ENCODE measurements at regions not wholly inside any gene's neighbourhood (a gene's known extent, or its start where the extent isn't known, plus 50 kb on each side); places are given as distances from the start of the nearest gene placed in this dataset.

DNA sequence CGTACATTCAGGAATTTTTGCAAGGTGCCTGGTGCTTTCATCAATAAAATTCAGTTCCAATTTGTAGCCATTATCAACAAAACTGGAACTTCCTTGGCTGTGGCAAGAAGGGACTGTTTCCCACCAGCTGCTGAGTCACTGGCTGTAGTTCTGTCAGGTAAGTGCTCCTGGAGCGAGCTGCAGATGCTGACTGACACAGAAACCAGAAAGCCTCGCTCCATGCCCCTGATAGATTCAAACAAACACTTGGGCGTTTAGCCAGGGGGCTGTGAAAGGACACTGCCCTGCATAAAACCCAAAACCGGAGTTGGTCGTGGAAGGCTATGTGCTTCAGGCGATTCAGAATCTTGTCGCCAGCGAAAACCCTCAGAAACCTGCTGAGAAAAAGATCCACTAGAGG lies 188.4 kb upstream of the FAM9B start:
- Histone ChIP-seq H3K9me3 (ENCODE audit: control insufficient read depth in 1 of 2, low read length in 2 of 2) (no peaks in the 10 kb centered on the region), H3K4me3 (ENCODE audit: low read depth in 1 of 2, low read length in 2 of 2) (no peak overlapping the region)

GRCh38 chrX:9227276-9227675 lies 193.3 kb upstream of the FAM9B start:
- Histone ChIP-seq H3K9ac (ENCODE audit: low read depth in 1 of 2, low read length in 2 of 2) (no peak overlapping the region), H3K36me3 (ENCODE audit: control insufficient read depth in 1 of 2, insufficient read depth in 2 of 2, low read length in 2 of 2) (no peaks in the 10 kb centered on the region), H3K27ac (ENCODE audit: low read depth, low read length) (no peak overlapping the region), H3K4me3 (ENCODE audit: low read depth in 1 of 2, low read length in 2 of 2) (no peak overlapping the region), H3K4me1 (ENCODE audit: control insufficient read depth in 1 of 2, insufficient read depth in 2 of 2, low read length in 2 of 2) (no peaks in the 10 kb centered on the region), H3K9me3 (ENCODE audit: control insufficient read depth in 1 of 2, low read length in 2 of 2) (no peaks in the 10 kb centered on the region), H3K27me3 (ENCODE audit: control insufficient read depth in 1 of 2, insufficient read depth in 2 of 2, low read length in 2 of 2) (no peaks in the 10 kb centered on the region)

More for the DNA sequence above, 188.4 kb upstream of the FAM9B start:
- no peak overlapping the region for H3K27ac ChIP-seq (ENCODE audit: low read depth, low read length)
- no peaks in the 10 kb centered on the region for H3K36me3 ChIP-seq (ENCODE audit: control insufficient read depth in 1 of 2, insufficient read depth in 2 of 2, low read length in 2 of 2)
- no peaks in the 10 kb centered on the region for H3K4me1 ChIP-seq (ENCODE audit: control insufficient read depth in 1 of 2, insufficient read depth in 2 of 2, low read length in 2 of 2)
- H3K9ac ChIP-seq (ENCODE audit: low read depth in 1 of 2, low read length in 2 of 2), result no peak overlapping the region
- no peaks in the 10 kb centered on the region for H3K27me3 ChIP-seq (ENCODE audit: control insufficient read depth in 1 of 2, insufficient read depth in 2 of 2, low read length in 2 of 2)

DNA sequence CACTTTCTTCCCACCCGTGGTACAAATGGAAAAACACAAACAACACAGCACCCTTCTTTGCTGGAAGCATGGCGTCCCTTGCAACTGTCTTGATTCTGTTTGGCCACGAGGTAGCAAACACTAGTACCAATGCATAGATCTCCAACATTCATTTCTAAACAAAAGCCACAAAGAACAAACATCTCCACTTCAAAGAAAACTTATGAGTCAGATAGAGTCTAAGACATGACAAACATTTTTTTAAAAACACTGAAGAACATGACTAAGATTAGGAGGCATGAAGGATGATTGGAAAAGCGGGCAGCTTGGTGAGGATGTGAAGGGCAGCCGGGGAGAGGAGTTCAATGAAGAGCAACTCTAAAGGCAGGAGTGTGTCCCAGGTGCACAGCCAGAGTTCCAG lies 197.6 kb upstream of the FAM9B start:
- H3K9me3 ChIP-seq (ENCODE audit: control insufficient read depth in 1 of 2, low read length in 2 of 2), result no peaks in the 10 kb centered on the region
- H3K27ac ChIP-seq (ENCODE audit: low read depth, low read length), result no peak overlapping the region
- H3K36me3 ChIP-seq (ENCODE audit: control insufficient read depth in 1 of 2, insufficient read depth in 2 of 2, low read length in 2 of 2), result no peaks in the 10 kb centered on the region
- no peak overlapping the region for H3K4me3 ChIP-seq (ENCODE audit: low read depth in 1 of 2, low read length in 2 of 2)
- no peak overlapping the region for H3K9ac ChIP-seq (ENCODE audit: low read depth in 1 of 2, low read length in 2 of 2)
- H3K4me1 ChIP-seq (ENCODE audit: control insufficient read depth in 1 of 2, insufficient read depth in 2 of 2, low read length in 2 of 2), result no peaks in the 10 kb centered on the region
- H3K27me3 ChIP-seq (ENCODE audit: control insufficient read depth in 1 of 2, insufficient read depth in 2 of 2, low read length in 2 of 2), result no peaks in the 10 kb centered on the region

DNA sequence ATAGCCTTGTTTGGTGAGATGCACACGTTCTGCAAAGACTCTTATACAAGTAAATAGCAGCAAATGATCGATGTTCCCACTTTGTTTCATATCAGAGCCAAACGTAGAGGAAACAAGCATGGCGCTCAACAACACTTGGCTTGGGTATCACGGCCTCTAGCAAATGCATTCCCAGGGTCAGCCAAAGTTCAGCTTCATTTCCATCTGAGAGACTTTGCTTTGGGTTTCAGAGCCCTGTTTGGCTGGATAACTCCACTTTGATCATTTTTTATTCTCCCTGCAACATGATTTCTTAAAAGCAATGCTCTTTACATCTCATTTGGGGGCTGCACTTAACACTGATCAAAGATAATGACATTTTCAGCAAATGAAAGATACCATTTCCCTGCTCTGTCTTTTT lies 199.2 kb upstream of the FAM9B start:
- Histone ChIP-seq H3K9me3 (ENCODE audit: control insufficient read depth in 1 of 2, low read length in 2 of 2) (no peaks in the 10 kb centered on the region), H3K9ac (ENCODE audit: low read depth in 1 of 2, low read length in 2 of 2) (no peak overlapping the region), H3K4me1 (ENCODE audit: control insufficient read depth in 1 of 2, insufficient read depth in 2 of 2, low read length in 2 of 2) (no peaks in the 10 kb centered on the region), H3K4me3 (ENCODE audit: low read depth in 1 of 2, low read length in 2 of 2) (no peak overlapping the region), H3K27ac (ENCODE audit: low read depth, low read length) (no peak overlapping the region), H3K27me3 (ENCODE audit: control insufficient read depth in 1 of 2, insufficient read depth in 2 of 2, low read length in 2 of 2) (no peaks in the 10 kb centered on the region), H3K36me3 (ENCODE audit: control insufficient read depth in 1 of 2, insufficient read depth in 2 of 2, low read length in 2 of 2) (no peaks in the 10 kb centered on the region)

DNA sequence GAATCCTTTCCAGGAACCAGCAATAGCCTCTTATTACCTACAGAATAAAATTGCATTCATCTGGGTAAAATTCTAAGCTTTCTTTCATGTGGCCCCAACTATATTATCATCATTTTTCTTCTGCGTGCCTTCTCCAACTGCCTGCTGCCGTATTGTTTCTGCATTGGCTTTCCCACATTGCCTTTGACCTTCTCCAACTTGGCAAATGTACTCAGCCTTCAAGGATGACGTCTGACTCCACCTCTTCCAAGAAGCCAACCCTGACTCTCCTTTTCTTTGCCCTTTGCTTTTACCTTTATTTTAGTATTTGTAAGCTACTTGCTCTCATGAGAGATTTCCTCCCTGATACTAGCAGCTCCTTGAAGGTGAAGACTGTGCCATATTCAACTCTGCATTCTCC lies 200.4 kb upstream of the FAM9B start:
- Histone ChIP-seq H3K36me3 (ENCODE audit: control insufficient read depth in 1 of 2, insufficient read depth in 2 of 2, low read length in 2 of 2) (no peaks in the 10 kb centered on the region), H3K4me3 (ENCODE audit: low read depth in 1 of 2, low read length in 2 of 2) (no peak overlapping the region), H3K9ac (ENCODE audit: low read depth in 1 of 2, low read length in 2 of 2) (no peak overlapping the region), H3K4me1 (ENCODE audit: control insufficient read depth in 1 of 2, insufficient read depth in 2 of 2, low read length in 2 of 2) (no peaks in the 10 kb centered on the region), H3K9me3 (ENCODE audit: control insufficient read depth in 1 of 2, low read length in 2 of 2) (no peaks in the 10 kb centered on the region), H3K27ac (ENCODE audit: low read depth, low read length) (no peak overlapping the region), H3K27me3 (ENCODE audit: control insufficient read depth in 1 of 2, insufficient read depth in 2 of 2, low read length in 2 of 2) (no peaks in the 10 kb centered on the region)

DNA sequence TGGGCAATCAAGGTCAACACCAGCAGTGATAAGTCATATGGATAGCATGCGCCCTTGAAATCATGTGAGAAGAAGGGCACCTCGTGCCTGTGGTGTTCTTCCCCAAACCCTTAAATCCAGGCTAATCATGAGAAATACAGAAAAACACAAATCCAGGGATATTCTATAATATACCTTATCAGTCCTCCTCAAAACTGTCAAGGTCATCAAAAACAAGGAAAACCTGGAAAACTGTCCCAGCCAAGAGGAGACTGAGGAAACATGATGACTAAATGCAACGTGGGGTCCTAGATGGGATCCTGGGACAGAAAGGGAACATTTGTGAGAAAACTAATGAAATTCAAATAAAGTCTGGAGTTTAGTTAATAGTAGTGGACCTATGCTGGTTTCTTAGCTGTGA lies 201.8 kb upstream of the FAM9B start:
- Histone ChIP-seq H3K27me3 (ENCODE audit: control insufficient read depth in 1 of 2, insufficient read depth in 2 of 2, low read length in 2 of 2) (no peaks in the 10 kb centered on the region), H3K4me3 (ENCODE audit: low read depth in 1 of 2, low read length in 2 of 2) (no peak overlapping the region), H3K9ac (ENCODE audit: low read depth in 1 of 2, low read length in 2 of 2) (no peak overlapping the region), H3K27ac (ENCODE audit: low read depth, low read length) (no peak overlapping the region), H3K4me1 (ENCODE audit: control insufficient read depth in 1 of 2, insufficient read depth in 2 of 2, low read length in 2 of 2) (no peaks in the 10 kb centered on the region), H3K9me3 (ENCODE audit: control insufficient read depth in 1 of 2, low read length in 2 of 2) (no peaks in the 10 kb centered on the region), H3K36me3 (ENCODE audit: control insufficient read depth in 1 of 2, insufficient read depth in 2 of 2, low read length in 2 of 2) (no peaks in the 10 kb centered on the region)

DNA sequence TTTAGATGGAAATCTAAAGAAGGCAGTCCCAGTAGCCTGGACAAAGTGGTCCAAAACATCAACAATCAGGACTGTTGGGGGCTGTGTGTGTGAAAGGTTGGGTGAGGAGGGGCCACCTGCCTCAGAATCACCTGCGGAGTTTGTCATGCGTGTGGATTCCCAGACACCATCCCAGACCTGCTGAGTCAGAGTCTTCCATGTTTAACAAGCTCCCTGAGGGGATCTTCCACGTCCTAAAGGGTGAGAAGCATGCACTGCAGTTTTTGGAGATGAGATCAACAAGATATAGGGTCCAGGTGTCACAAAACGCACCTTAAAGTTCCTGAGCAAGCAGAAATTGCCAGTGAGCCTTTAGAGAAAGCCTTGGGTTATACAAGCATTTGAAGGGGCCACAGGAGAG lies 207.0 kb upstream of the FAM9B start:
- H3K9me3 ChIP-seq (ENCODE audit: control insufficient read depth in 1 of 2, low read length in 2 of 2), result no peaks in the 10 kb centered on the region

DNA sequence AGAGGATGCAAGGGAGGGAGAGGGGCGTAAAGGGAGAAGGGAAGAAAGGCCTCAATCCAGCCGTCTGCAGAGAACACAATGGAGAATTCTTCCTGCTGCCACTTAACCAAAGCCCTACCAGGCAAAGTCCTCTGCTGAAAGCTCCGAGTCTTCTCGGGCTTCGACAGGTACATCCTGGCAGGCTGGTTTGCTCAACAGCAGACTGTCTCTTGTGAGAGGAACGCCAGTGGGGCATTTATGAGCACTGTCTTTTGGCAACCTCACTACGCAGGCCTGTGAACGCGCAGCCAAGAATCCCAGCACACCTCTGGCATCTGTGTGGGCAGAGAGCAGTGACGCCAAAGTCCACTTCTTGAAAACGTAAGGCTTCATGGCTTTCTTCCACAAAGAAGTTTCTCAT lies 207.5 kb upstream of the FAM9B start:
- no peak overlapping the region for H3K4me3 ChIP-seq (ENCODE audit: low read depth in 1 of 2, low read length in 2 of 2)
- H3K36me3 ChIP-seq (ENCODE audit: control insufficient read depth in 1 of 2, insufficient read depth in 2 of 2, low read length in 2 of 2), result no peaks in the 10 kb centered on the region
- H3K27me3 ChIP-seq (ENCODE audit: control insufficient read depth in 1 of 2, insufficient read depth in 2 of 2, low read length in 2 of 2), result no peaks in the 10 kb centered on the region
- H3K27ac ChIP-seq (ENCODE audit: low read depth, low read length), result no peak overlapping the region
- H3K4me1 ChIP-seq (ENCODE audit: control insufficient read depth in 1 of 2, insufficient read depth in 2 of 2, low read length in 2 of 2), result no peaks in the 10 kb centered on the region
- H3K9ac ChIP-seq (ENCODE audit: low read depth in 1 of 2, low read length in 2 of 2), result no peak overlapping the region
- no peaks in the 10 kb centered on the region for H3K9me3 ChIP-seq (ENCODE audit: control insufficient read depth in 1 of 2, low read length in 2 of 2)

More for the DNA sequence above, 207.0 kb upstream of the FAM9B start:
- Histone ChIP-seq H3K9ac (ENCODE audit: low read depth in 1 of 2, low read length in 2 of 2) (no peak overlapping the region), H3K4me3 (ENCODE audit: low read depth in 1 of 2, low read length in 2 of 2) (no peak overlapping the region), H3K4me1 (ENCODE audit: control insufficient read depth in 1 of 2, insufficient read depth in 2 of 2, low read length in 2 of 2) (no peaks in the 10 kb centered on the region), H3K27me3 (ENCODE audit: control insufficient read depth in 1 of 2, insufficient read depth in 2 of 2, low read length in 2 of 2) (no peaks in the 10 kb centered on the region), H3K36me3 (ENCODE audit: control insufficient read depth in 1 of 2, insufficient read depth in 2 of 2, low read length in 2 of 2) (no peaks in the 10 kb centered on the region), H3K27ac (ENCODE audit: low read depth, low read length) (no peak overlapping the region)

GRCh38 chrX:9249051-9249846 lies 215.3 kb upstream of the FAM9B start:
- Histone ChIP-seq H3K4me3 (ENCODE audit: low read depth in 1 of 2, low read length in 2 of 2) (no peak overlapping the region), H3K9me3 (ENCODE audit: control insufficient read depth in 1 of 2, low read length in 2 of 2) (no peaks in the 10 kb centered on the region), H3K27ac (ENCODE audit: low read depth, low read length) (no peak overlapping the region), H3K36me3 (ENCODE audit: control insufficient read depth in 1 of 2, insufficient read depth in 2 of 2, low read length in 2 of 2) (no peaks in the 10 kb centered on the region), H3K27me3 (ENCODE audit: control insufficient read depth in 1 of 2, insufficient read depth in 2 of 2, low read length in 2 of 2) (no peaks in the 10 kb centered on the region), H3K4me1 (ENCODE audit: control insufficient read depth in 1 of 2, insufficient read depth in 2 of 2, low read length in 2 of 2) (no peaks in the 10 kb centered on the region), H3K9ac (ENCODE audit: low read depth in 1 of 2, low read length in 2 of 2) (no peak overlapping the region)

DNA sequence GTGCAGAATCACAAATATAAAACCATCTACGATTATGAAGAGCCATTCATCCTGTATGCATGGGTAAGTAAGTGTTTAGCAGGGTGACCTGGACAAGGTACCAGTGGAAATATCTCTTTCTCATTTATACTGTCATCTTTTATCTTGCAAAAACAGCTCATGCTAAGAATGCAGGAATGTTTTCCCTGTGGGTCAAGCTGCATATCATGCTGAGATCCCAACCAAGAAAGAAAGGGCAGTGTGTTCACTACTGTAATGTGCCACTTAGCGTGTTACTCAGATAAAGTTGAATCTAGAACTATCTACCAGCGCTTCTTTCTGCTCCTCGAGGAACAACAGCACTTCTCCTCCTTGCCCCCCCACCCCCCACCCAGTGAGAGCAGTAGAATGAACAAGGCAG lies 212.7 kb upstream of the TBL1X start:
- H3K4me3 ChIP-seq (ENCODE audit: low read depth in 1 of 2, low read length in 2 of 2), result no peak overlapping the region
- H3K27me3 ChIP-seq (ENCODE audit: control insufficient read depth in 1 of 2, insufficient read depth in 2 of 2, low read length in 2 of 2), result no peaks in the 10 kb centered on the region
- H3K9me3 ChIP-seq (ENCODE audit: control insufficient read depth in 1 of 2, low read length in 2 of 2), result no peaks in the 10 kb centered on the region
- no peak overlapping the region for H3K9ac ChIP-seq (ENCODE audit: low read depth in 1 of 2, low read length in 2 of 2)
- H3K4me1 ChIP-seq (ENCODE audit: control insufficient read depth in 1 of 2, insufficient read depth in 2 of 2, low read length in 2 of 2), result no peaks in the 10 kb centered on the region
- no peak overlapping the region for H3K27ac ChIP-seq (ENCODE audit: low read depth, low read length)
- no peaks in the 10 kb centered on the region for H3K36me3 ChIP-seq (ENCODE audit: control insufficient read depth in 1 of 2, insufficient read depth in 2 of 2, low read length in 2 of 2)

All from duodenal mucosa (tissue), 2 donors.